Mammary epithelial cell (primary cell): ENCODE measurements at regions not wholly inside any gene's neighbourhood (a gene's known extent, or its start where the extent isn't known, plus 50 kb on each side); places are given as distances from the start of the nearest gene placed in this dataset.

Source experiments
- EZH2 ChIP-seq: IDR thresholded peaks from 2 replicates; pipeline ENCODE4 v1.6.1; 2012; ENCODE audit warnings: low read length, inconsistent platforms, borderline replicate concordance
- TF ChIP-seq, protein P1 (sequence below), 2 donors: IDR thresholded peaks in 1 of 2; conservative IDR thresholded peaks in 1 of 2; 2 replicates each; pipeline ENCODE4 v1.5.1; 2011 to 2012; ENCODE audit warnings: inconsistent platforms in 2 of 2, low read length in 2 of 2, mild to moderate bottlenecking in 2 of 2, control low read depth in 1 of 2, low read depth in 1 of 2; ENCODE audit not compliant: insufficient read depth in 1 of 2; ENCODE audit errors: extremely low read depth in 1 of 2

GRCh38 chr20:22915512-22915911, 119.6 kb upstream of the SSTR4 start:
- TF ChIP-seq, protein P1, sequence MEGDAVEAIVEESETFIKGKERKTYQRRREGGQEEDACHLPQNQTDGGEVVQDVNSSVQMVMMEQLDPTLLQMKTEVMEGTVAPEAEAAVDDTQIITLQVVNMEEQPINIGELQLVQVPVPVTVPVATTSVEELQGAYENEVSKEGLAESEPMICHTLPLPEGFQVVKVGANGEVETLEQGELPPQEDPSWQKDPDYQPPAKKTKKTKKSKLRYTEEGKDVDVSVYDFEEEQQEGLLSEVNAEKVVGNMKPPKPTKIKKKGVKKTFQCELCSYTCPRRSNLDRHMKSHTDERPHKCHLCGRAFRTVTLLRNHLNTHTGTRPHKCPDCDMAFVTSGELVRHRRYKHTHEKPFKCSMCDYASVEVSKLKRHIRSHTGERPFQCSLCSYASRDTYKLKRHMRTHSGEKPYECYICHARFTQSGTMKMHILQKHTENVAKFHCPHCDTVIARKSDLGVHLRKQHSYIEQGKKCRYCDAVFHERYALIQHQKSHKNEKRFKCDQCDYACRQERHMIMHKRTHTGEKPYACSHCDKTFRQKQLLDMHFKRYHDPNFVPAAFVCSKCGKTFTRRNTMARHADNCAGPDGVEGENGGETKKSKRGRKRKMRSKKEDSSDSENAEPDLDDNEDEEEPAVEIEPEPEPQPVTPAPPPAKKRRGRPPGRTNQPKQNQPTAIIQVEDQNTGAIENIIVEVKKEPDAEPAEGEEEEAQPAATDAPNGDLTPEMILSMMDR (conservative IDR thresholded peaks at IDR 0.05 in 1 of 2, IDR thresholded peaks at IDR 0.05 in 1 of 2; ENCODE audit: extremely low read depth in 1 of 2, insufficient read depth in 1 of 2, low read depth in 1 of 2, low read length in 2 of 2) = no peak
- no peak for TF ChIP-seq EZH2
